Fibroblast of skin of right biceps (primary cell): ENCODE measurements at regions not wholly inside any gene's neighbourhood (a gene's known extent, or its start where the extent isn't known, plus 50 kb on each side); places are given as distances from the start of the nearest gene placed in this dataset.
"Not testable (repeated sequence)": the region's sequence is repeated elsewhere in the genome, so short reads cannot be mapped to it uniquely, and the experiment has no call there.

Source experiments
- DNase-seq: peaks from one replicate; pipeline ENCODE4 v3.0.0-alpha.2; 2013

- DNase-seq = no peak
Observed at GRCh38 chr5:153939101-153939500, 99.6 kb downstream of the FAM114A2 start.

- DNase-seq = peak; percentile 59
Observed at GRCh38 chr5:153938191-153938842, 100.4 kb downstream of the FAM114A2 start.

- no peak for DNase-seq
Observed at GRCh38 chr5:153937661-153938060, 101.0 kb downstream of the FAM114A2 start.

GRCh38 chr5:153935151-153935550 is 103.6 kb downstream of the FAM114A2 start:
- not testable (repeated sequence) for DNase-seq

- DNase-seq = peak; percentile 32
Observed at GRCh38 chr5:153926201-153926600, 112.5 kb downstream of the FAM114A2 start.

- no peak for DNase-seq
Observed at GRCh38 chr5:153919161-153919560, 119.5 kb downstream of the FAM114A2 start.

- DNase-seq = peak; percentile 33
Observed at GRCh38 chr5:153907170-153907775, 131.4 kb downstream of the FAM114A2 start.

- peak; percentile 18 for DNase-seq
Observed at GRCh38 chr5:153905219-153905618, 133.5 kb downstream of the FAM114A2 start.

GRCh38 chr5:153903321-153903720 is 135.4 kb downstream of the FAM114A2 start:
- DNase-seq = peak; percentile 68

- peak; percentile 46 for DNase-seq
Observed at GRCh38 chr5:153902016-153902415, 136.7 kb downstream of the FAM114A2 start.

GRCh38 chr5:153901449-153901848 is 137.3 kb downstream of the FAM114A2 start:
- DNase-seq = no peak

- DNase-seq = peak; percentile 97
Observed at GRCh38 chr5:153900703-153901395, 137.9 kb downstream of the FAM114A2 start.

- DNase-seq = no peak
Observed at GRCh38 chr5:153899746-153900145, 139.0 kb downstream of the FAM114A2 start.

GRCh38 chr5:153896701-153897100 is 142.0 kb downstream of the FAM114A2 start:
- peak; percentile 77 for DNase-seq

GRCh38 chr5:153896117-153896516 is 142.6 kb downstream of the FAM114A2 start:
- peak; percentile 60 for DNase-seq

GRCh38 chr5:153895266-153895665 is 143.4 kb downstream of the FAM114A2 start:
- DNase-seq = no peak

GRCh38 chr5:153893817-153894216 is 144.9 kb downstream of the FAM114A2 start:
- no peak for DNase-seq

GRCh38 chr5:153891394-153891793 is 147.3 kb downstream of the FAM114A2 start:
- DNase-seq = no peak

GRCh38 chr5:153888781-153889180 is 149.9 kb downstream of the FAM114A2 start:
- no peak for DNase-seq

GRCh38 chr5:153885141-153885540 is 153.6 kb downstream of the FAM114A2 start:
- DNase-seq = no peak

GRCh38 chr5:153884612-153884957 is 154.1 kb downstream of the FAM114A2 start:
- no peak for DNase-seq

GRCh38 chr5:153883854-153884611 is 154.7 kb downstream of the FAM114A2 start:
- DNase-seq = peak; percentile 88

- DNase-seq = peak; percentile 36
Observed at GRCh38 chr5:153881687-153882086, 157.0 kb downstream of the FAM114A2 start.
